Spleen (tissue), 11 donors: ENCODE measurements at regions not wholly inside any gene's neighbourhood (a gene's known extent, or its start where the extent isn't known, plus 50 kb on each side); places are given as distances from the start of the nearest gene placed in this dataset.

Source experiments
- DNase-seq: peaks from one replicate; pipeline ENCODE4 v3.0.0-alpha.2; 2020
- H3K27ac ChIP-seq, 8 donors: fragments of 200-600 bp; sonication (generic) in 7 of 8; 1 replicate in 4 of 8; 2 replicates in 4 of 8; pipeline versions ENCODE4 v1.5.0 to v1.8.0; 2016 to 2021; ENCODE audit warnings: inconsistent platforms in 4 of 8, mild to moderate bottlenecking in 4 of 8, moderate library complexity in 1 of 8
- H3K27me3 ChIP-seq, 7 donors: fragments of 200-600 bp; sonication (generic) in 6 of 7; replicated peaks in 1 of 7; 1 replicate in 4 of 7; 2 replicates in 3 of 7; pipeline versions ENCODE4 v1.5.0 to v1.8.0; 2016 to 2021; ENCODE audit warnings: inconsistent platforms in 3 of 7, mild to moderate bottlenecking in 1 of 7
- H3K36me3 ChIP-seq, 6 donors: fragments of 200-600 bp; sonication (generic) in 5 of 6; 1 replicate in 4 of 6; 2 replicates in 2 of 6; pipeline versions ENCODE4 v1.5.0 to v1.8.0; 2016 to 2021; ENCODE audit warnings: inconsistent platforms in 2 of 6
- H3K4me1 ChIP-seq, 6 donors: fragments of 200-600 bp; sonication (generic) in 5 of 6; 1 replicate in 3 of 6; 2 replicates in 3 of 6; pipeline versions ENCODE4 v1.5.0 to v1.8.0; 2016 to 2021; ENCODE audit warnings: inconsistent platforms in 3 of 6
- H3K4me3 ChIP-seq, 8 donors: fragments of 200-600 bp; sonication (generic) in 7 of 8; 1 replicate in 4 of 8; 2 replicates in 4 of 8; pipeline versions ENCODE4 v1.5.0 to v1.8.0; 2016 to 2021; ENCODE audit warnings: inconsistent platforms in 4 of 8, mild to moderate bottlenecking in 4 of 8, moderate library complexity in 2 of 8
- H3K9me3 ChIP-seq, 8 donors: fragments of 200-600 bp; sonication (generic) in 7 of 8; 1 replicate in 4 of 8; 2 replicates in 4 of 8; pipeline versions ENCODE4 v1.5.0 to v1.8.0; 2016 to 2021; ENCODE audit warnings: inconsistent platforms in 4 of 8
- POLR2A ChIP-seq, 3 donors: fragments of 450-650 bp; IDR thresholded peaks; one replicate each; pipeline ENCODE4 v1.5.1; 2017; ENCODE audit warnings: antibody characterized with exemption in 3 of 3, mild to moderate bottlenecking in 1 of 3
- POLR2AphosphoS5 ChIP-seq, 3 donors: sonication (generic); formaldehyde crosslinking; IDR thresholded peaks; one replicate each; pipeline ENCODE4 v1.5.1; 2017; ENCODE audit warnings: antibody characterized with exemption in 3 of 3
- WGBS, 5 donors: extraction: QIAGEN DNeasy Blood & Tissue Kit in 3 of 5; methylation state at CpG; one replicate each; pipeline versions ENCODE4 v1.1.5 to v1.1.7; 2013 to 2018; 5-methylcytosine and 5-hydroxymethylcytosine counted together
- intact Hi-C: fragments of 100-400 bp; cut with DNase I; formaldehyde crosslinking; loops from one replicate; pipeline ENCODE4 v1.15.0; 2023; ENCODE audit warnings: low total_unique reads
- TF ChIP-seq, protein P1 (sequence below), 11 experiments: fragments of 200-600 bp in 7 of 11; fragments of 450-650 bp in 4 of 11; sonication (generic) in 4 of 11; IDR thresholded peaks in 8 of 11; conservative IDR thresholded peaks in 3 of 11; 1 replicate in 7 of 11; 2 replicates in 4 of 11; pipeline versions ENCODE4 v1.4.0 to v1.8.0; 2016 to 2021; ENCODE audit warnings: antibody characterized with exemption in 11 of 11, inconsistent platforms in 4 of 11, mild to moderate bottlenecking in 1 of 11
- donor health status: healthy with polysubstance abuse.
- donor health status: DM: no; HTN: no; CAD: no; lungs with moderate emphysema.
- donor health status: DM: no; HTN: no; CAD: no.
- donor health status: Bipolar disorder and iron deficiency.
- donor health status: healthy.
- donor health status: DM: no; HTN: no; CAD: no.
- donor health status: DM: yes; HTN: yes; CAD: no.

DNA sequence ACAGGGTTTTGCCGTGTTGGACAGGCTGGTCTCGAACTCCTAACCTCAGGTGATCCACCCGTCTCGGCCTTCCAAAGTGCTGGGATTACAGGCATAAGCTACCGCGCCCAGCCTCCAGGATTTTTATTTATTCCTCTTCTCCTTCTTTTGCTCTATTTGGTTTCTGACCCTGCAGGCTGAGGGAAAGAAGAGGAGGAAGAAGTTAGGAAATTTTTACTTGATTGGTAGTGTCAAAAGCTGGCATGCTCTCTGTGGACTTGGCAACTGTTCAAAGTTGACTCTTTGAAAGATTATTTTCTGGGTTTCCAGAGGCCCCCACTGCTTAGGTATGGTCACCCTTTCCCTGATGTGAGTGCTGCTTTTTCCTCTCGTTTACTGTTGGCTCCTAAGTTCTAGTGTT lies 372.2 kb downstream of the DIPK2A start:
- no peaks in the 10 kb centered on the region for H3K27me3 ChIP-seq
- no peaks in the 10 kb centered on the region for H3K36me3 ChIP-seq
- no peak overlapping the region for H3K27ac ChIP-seq
- intact Hi-C loops = no loop called here
- no peak for TF ChIP-seq POLR2AphosphoS5 (IDR thresholded peaks at IDR 0.05)
- no peak for TF ChIP-seq POLR2A (IDR thresholded peaks at IDR 0.05)
- TF ChIP-seq, protein P1, sequence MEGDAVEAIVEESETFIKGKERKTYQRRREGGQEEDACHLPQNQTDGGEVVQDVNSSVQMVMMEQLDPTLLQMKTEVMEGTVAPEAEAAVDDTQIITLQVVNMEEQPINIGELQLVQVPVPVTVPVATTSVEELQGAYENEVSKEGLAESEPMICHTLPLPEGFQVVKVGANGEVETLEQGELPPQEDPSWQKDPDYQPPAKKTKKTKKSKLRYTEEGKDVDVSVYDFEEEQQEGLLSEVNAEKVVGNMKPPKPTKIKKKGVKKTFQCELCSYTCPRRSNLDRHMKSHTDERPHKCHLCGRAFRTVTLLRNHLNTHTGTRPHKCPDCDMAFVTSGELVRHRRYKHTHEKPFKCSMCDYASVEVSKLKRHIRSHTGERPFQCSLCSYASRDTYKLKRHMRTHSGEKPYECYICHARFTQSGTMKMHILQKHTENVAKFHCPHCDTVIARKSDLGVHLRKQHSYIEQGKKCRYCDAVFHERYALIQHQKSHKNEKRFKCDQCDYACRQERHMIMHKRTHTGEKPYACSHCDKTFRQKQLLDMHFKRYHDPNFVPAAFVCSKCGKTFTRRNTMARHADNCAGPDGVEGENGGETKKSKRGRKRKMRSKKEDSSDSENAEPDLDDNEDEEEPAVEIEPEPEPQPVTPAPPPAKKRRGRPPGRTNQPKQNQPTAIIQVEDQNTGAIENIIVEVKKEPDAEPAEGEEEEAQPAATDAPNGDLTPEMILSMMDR (IDR thresholded peaks at IDR 0.05 in 8 of 11, conservative IDR thresholded peaks at IDR 0.05 in 3 of 11) = no peak
- no peak overlapping the region for H3K4me3 ChIP-seq
- no peaks in the 10 kb centered on the region for H3K9me3 ChIP-seq
- DNase-seq = no peak
- no peaks in the 10 kb centered on the region for H3K4me1 ChIP-seq
- WGBS, 5 donors = 78 to 96% (median 83%) methylated on average over 7 of the region's 7 CpGs

DNA sequence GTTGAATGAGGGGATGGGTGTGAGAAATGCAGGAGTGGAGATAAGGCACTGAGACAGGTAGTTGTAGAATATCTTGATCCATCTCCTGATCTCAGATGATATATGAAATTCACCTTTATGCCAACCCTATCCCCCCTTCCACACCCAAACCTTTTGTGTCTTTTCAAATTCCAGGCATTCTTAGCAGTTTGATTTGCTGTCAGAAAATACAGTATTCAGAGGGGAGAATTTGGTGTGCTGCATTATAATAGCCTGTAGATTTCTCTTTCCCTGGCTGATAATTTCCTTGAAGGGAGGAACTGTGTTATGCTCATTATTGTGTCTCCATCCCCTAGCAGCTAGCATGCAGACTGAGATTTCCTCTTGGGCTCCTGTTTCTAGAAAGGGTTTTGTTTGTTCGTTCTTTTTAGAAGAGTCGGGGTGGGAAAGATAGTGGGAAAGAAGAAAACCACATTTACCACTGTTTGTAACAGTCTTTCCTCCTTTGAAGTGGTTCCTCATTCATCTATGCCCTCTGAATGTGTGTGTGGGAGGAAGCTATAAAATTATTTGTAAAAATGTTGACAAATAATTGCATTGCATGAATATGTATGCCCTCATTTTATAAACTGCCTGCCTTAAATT lies 373.4 kb downstream of the DIPK2A start:
- no peaks in the 10 kb centered on the region for H3K36me3 ChIP-seq
- no peaks in the 10 kb centered on the region for H3K4me1 ChIP-seq
- H3K27me3 ChIP-seq = no peaks in the 10 kb centered on the region
- TF ChIP-seq, protein P1 (IDR thresholded peaks at IDR 0.05 in 8 of 11, conservative IDR thresholded peaks at IDR 0.05 in 3 of 11) = no peak
- TF ChIP-seq POLR2AphosphoS5 (IDR thresholded peaks at IDR 0.05) (no peak), POLR2A (IDR thresholded peaks at IDR 0.05) (no peak)
- WGBS, 5 donors = 8 to 24% (median 21%) methylated on average over 2 of the region's 2 CpGs
- intact Hi-C loops = no loop called here
- H3K9me3 ChIP-seq = no peaks in the 10 kb centered on the region
- H3K27ac ChIP-seq = no peak overlapping the region
- no peak for DNase-seq
- no peak overlapping the region for H3K4me3 ChIP-seq

DNA sequence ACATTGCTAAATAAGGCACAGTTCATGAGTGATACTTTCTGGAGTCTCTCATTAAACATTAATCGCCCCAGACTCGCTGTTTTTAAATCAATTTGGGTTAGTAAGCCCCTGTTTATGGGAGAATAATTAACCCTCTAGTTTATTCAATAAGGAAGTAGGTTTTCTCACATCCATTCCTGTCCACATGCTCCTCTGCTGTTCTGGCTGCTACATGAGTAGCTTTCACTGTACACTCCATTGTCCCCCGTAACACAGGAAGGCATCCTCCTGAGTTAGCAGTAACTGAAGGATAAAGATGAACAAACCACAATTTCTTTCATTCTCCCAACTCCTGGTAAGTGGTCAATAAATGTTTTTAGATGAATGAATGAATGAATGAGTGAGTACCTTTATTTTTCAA lies 378.5 kb downstream of the DIPK2A start:
- H3K4me3 ChIP-seq = no peak overlapping the region
- no peak for TF ChIP-seq POLR2AphosphoS5 (IDR thresholded peaks at IDR 0.05)
- intact Hi-C loops = no loop called here
- H3K4me1 ChIP-seq = no peaks in the 10 kb centered on the region
- 86 to 96% (median 93%) methylated on average over 3 of the region's 3 CpGs for WGBS, 5 donors
- no peaks in the 10 kb centered on the region for H3K36me3 ChIP-seq
- DNase-seq = no peak
- H3K9me3 ChIP-seq = no peaks in the 10 kb centered on the region
- no peak overlapping the region for H3K27ac ChIP-seq
- no peaks in the 10 kb centered on the region for H3K27me3 ChIP-seq

DNA sequence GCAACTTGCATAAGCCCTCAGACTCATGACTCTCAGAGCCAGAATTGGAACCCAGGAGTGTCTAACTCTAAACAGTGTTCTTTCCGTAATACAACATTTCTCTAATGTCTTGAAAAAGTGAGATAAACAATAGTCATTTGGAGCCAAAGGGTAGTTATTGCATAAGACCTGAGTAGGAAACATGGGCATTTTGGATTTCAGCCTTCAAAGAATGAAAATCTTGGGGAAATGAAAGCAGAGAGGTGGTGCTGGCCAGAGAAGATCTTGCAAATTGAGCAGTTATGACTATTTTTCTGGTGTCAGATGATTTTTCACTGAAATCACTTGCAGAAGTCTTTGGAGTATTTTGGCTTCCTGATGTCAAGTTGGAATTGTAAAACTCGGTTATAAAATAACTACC lies 379.4 kb downstream of the DIPK2A start:
- Histone ChIP-seq H3K4me3 (no peak overlapping the region), H3K27me3 (no peaks in the 10 kb centered on the region), H3K9me3 (no peaks in the 10 kb centered on the region), H3K36me3 (no peaks in the 10 kb centered on the region), H3K27ac (no peak overlapping the region), H3K4me1 (no peaks in the 10 kb centered on the region)
- intact Hi-C loops = no loop called here
- no peak for TF ChIP-seq POLR2AphosphoS5 (IDR thresholded peaks at IDR 0.05)
- TF ChIP-seq, protein P1 (IDR thresholded peaks at IDR 0.05 in 8 of 11, conservative IDR thresholded peaks at IDR 0.05 in 3 of 11) = no peak
- no peak for TF ChIP-seq POLR2A (IDR thresholded peaks at IDR 0.05)
- no peak for DNase-seq
- 83 to 94% (median 86%) methylated on average over 2 of the region's 2 CpGs for WGBS, 5 donors
